NCI-H446 (cell line): ENCODE measurements at regions not wholly inside any gene's neighbourhood (a gene's known extent, or its start where the extent isn't known, plus 50 kb on each side); places are given as distances from the start of the nearest gene placed in this dataset.
"Not testable (repeated sequence)": the region's sequence is repeated elsewhere in the genome, so short reads cannot be mapped to it uniquely, and the experiment has no call there.

Source experiments
- DNase-seq, 2 experiments: peaks; one replicate each; lab custom pipeline; 2025; lab: John Stamatoyannopoulos, UW

- no peak for DNase-seq
These were observed 289.1 kb upstream of the EYS start for GRCh38 chr6:65996096-65996495.

- DNase-seq: no peak
These were observed 282.6 kb upstream of the EYS start for GRCh38 chr6:65989676-65990075.

- no peak for DNase-seq
These were observed 281.0 kb upstream of the EYS start for GRCh38 chr6:65988006-65988405.

- no peak for DNase-seq
These were observed 277.1 kb upstream of the EYS start for GRCh38 chr6:65984089-65984488.

- no peak for DNase-seq
These were observed 272.1 kb upstream of the EYS start for GRCh38 chr6:65979120-65979519.

GRCh38 chr6:65971252-65971651, 264.2 kb upstream of the EYS start:
- not testable (repeated sequence) for DNase-seq

DNA sequence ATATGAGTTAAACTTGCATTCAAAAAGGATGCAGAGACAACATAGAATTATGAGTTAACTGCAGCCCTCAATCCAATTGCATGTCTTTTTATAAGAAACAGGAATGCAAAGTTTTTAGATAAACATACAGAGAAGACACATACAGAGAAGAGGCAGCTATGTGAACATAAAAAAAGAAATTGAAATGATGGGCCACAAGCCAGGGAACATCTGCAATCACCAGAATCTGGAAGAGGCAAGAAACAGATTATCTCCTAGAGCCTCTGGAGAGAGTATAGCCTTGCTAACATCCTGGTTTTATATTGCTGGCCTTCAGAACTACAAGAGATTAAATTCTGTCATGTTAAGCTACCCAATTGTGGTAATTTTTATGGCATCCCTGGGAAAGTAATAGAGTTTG, 257.2 kb upstream of the EYS start:
- no peak for DNase-seq

- no peak for DNase-seq
These were observed 248.0 kb upstream of the EYS start for GRCh38 chr6:65955034-65955433.

- no peak for DNase-seq
These were observed 241.0 kb upstream of the EYS start for GRCh38 chr6:65948062-65948461.

DNA sequence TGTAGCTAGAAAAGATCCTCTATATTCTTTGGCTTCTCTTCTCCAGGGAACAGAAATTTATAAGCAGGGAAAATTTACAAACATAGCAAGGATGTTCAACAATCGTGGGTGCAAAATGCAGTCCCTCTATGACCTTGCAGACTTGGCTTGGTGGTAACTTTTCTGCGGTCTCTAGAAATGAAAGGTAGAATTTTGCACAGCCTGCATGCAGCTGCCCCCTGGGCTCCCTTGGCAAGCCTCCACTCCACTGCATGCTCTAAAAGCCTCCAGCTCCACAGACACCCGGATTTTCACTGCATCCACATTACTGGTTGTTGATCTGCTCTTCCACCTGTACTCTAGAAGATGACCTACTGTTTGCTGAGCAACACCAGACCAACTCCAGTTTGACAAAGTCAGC, 236.5 kb upstream of the EYS start:
- peak in 1 of 2 experiments; percentile 35 for DNase-seq

DNA sequence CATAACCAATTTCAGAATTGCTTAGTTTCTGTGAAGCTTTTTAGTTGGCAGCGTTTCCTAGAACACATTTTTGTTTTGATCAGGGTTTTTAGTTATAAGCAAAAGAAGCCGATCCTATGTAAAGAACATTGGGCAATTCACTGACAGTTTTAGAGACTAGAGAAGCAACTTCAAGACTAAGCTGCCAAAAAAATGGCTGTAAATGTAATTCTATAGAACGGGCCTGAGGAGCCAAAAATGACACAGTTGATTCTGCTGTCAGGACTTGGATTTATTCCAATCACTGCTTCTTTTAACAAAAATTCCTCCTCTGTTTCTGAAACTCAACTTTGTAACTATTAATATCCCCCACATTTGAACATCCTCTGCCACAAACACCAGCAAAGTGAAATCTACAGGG, 236.0 kb upstream of the EYS start:
- peak in 1 of 2 experiments; percentile 29 for DNase-seq

GRCh38 chr6:65938000-65938399, 231.0 kb upstream of the EYS start:
- DNase-seq: peak in 1 of 2 experiments; percentile 26

DNA sequence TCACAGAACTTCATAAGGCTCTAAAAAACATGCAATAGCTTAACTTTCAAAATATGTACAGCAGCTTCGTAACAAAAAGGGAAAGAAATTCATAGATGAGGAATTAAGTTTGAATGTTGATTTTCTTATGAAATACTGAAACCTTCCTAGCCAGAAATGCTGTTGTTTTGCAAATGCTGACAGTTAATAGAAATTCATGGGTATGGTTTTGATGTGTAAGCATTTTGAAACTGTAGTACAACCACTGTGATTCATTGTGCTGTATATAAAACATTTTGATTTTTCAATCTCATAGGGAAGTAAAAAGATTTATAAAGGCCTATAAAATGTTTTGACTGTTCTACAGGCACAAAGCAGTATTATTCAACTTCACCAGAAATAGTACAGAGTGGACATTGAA, 228.4 kb upstream of the EYS start:
- DNase-seq: no peak

DNA sequence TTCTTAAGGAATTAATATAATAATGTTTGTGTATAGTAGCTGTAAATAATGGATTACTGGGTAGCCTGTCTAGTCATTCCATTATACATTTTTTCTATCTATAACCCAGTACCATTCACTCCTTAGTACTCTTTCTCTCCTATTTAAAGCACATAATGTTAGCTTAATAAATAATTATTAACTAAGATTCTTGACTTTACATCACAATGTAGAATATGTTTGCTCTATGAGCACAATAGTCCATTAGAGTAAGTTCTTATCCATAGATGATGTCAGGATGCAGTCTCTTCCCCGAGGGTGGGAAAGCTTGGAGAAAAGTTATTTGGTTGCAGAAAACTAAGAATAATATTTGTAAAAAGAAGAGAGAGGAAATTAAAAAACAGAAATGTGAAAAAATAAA, 226.4 kb upstream of the EYS start:
- DNase-seq: no peak

DNA sequence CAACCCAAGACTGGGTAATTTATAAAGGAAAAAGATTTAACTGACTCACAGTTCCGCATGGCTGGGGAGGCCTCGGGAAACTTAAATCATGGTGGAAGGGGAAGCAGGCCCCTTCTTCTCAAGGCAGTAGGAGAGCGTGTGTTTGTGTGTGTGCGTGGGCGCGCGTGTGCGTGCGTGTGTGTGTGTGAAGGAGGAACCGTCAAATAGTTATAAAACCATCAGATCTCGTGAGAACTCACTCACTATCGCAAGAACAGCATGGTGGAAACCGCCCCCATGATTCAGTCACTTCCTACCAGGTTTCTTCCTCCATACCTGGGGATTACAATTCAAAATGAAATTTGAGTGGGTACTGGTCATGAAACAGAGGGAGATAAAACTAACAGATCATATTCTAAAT, 220.1 kb upstream of the EYS start:
- DNase-seq: no peak

GRCh38 chr6:65924411-65924810, 217.4 kb upstream of the EYS start:
- DNase-seq: no peak

DNA sequence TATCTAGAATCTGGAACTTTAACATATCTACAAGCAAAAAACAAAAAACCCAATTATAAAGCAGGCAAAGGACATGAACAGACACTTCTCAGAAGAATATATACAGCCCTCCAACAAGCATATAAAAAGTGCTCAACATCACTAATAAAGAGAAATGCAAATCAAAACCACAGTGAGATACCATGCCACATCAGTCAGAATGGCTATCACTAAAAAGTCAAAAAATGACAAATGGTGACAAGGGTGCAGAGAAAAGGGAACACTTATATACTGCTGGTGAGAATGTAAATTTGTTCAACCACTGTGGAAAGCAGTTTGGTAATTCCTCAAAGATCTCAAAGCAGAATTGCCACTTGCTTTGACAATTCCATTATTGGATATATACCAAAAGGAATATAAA, 215.0 kb upstream of the EYS start:
- DNase-seq: no peak

DNA sequence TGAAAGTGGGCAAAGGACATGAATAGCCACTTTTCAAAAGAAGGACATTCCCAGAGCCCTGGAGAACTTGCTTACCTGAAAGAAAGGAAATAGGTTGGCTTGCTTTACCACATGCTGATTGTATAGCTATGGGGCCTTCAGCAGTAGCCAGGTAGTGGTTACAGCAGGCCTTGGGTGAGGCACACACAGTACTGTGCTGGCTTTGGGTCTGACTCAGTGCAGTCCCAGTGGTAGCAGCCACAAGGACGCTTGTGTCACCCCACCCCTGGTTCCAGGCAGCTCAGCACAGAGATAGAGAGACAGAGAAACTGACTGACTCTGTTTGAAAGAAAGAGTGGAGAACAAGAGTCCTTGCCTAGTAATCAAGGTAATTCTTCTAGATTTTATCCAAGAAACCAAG, 201.0 kb upstream of the EYS start:
- DNase-seq: no peak

GRCh38 chr6:65903992-65904391, 197.0 kb upstream of the EYS start:
- DNase-seq: no peak

DNA sequence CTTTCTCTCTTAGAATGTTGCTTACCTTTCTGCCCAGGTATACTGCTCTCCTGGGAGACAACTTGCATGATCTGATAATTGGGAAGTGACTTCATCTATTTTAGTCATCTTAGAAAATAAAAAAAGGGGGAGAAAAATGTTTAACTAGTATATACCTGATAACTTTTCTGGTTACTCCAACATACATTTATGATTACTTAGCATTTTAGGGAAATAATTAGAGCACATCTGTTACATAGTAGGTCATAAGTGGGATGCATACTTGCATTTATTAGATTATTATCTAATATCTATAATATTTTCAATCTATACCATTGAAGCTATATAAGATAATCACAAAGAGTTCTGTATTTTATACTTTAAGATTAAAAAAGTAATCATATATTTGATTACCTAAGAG, 193.9 kb upstream of the EYS start:
- no peak for DNase-seq

- no peak for DNase-seq
These were observed 189.1 kb upstream of the EYS start for GRCh38 chr6:65896140-65896539.

DNA sequence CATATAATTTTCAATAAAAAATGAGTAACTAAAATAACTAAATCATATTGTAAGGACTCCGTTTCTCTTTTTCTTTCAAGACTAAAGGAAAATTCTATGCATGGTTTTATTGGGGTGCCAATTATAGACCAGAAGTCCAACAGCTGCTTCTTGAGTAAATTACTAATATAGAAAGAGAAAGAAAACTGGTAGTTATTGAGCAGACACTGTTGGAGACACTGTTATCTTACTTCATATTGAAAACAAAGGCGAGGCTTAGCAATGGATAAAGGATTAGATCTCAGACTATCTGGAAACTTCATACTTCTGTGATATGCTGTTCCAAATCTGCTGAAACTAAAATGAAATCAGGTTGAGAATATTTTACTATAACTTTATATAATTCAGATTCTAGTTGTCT, 169.6 kb upstream of the EYS start:
- DNase-seq: no peak

DNA sequence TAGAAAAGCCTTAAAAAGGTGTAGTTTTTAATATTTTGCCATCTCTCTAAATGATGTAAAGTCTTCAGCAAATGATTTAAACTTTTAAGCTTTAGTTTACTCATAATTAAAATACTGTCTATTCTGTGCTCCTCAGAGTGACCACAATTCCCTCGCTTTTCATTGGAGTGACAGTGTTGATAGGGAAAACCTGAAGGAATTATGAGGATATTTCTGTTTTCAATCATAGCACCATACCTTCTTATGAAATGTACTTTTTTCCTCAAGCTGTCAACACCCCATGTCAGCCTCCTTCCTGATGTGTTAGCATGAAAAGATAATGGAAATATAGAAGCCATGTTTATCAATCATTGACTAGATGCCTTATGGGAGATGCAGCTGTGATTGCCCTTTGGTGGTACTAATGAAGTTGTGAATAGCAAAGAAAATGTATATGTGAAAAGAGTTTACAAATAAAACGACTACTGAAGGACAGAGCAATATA, 145.4 kb upstream of the EYS start:
- DNase-seq: no peak

DNA sequence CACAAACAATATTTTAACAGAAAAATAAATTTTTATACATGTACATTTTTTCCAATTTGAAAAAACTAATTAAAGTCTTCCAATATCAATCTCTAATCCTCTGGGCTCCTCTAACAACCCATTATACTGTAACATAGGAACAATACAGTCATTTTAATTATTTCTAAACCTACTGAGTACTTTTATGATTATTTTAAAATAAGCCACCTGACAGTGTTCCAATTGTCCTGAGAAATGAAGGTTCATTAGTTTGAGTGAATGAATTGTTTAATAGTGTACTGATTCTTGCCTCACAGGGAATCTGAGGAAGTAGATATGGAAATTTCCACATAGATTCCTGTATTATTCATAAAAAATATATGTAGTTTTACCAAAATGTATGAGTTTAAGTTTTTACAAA, 123.1 kb upstream of the EYS start:
- DNase-seq: no peak

- no peak for DNase-seq
These were observed 112.1 kb upstream of the EYS start for GRCh38 chr6:65819152-65819551.
